ENCODE measurements at regions not wholly inside any gene's neighbourhood (a gene's known extent, or its start where the extent isn't known, plus 50 kb on each side); places are given as distances from the start of the nearest gene placed in this dataset.
A peak's percentile ranks its signal among the peaks of the same experiment; 100 is the strongest.
"Not testable (repeated sequence)": the region's sequence is repeated elsewhere in the genome, so short reads cannot be mapped to it uniquely, and the experiment has no call there.

DNA sequence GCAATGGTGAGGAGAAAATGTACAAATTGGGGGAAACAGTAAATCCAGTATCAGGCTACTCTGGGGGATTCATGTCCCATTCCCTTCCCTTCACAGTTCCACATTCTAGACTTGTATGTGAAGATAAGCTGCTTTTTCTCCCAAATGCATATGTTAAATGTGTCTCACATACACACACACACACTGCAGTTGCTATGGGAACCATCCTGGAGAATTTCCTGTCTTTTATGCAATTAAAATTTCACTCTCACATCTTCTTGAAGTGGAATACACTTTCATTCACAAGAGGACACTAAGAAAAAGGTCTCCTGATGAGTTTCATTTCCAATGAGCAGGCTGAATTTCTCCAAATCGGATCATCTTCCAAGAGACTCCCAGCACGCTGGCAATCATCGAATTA lies 366.0 kb downstream of the LRATD1 start:
- DNase-seq (ENCODE audit: low read depth), result no peak
- in situ Hi-C loops (cut with HindIII; ENCODE audit: low pct_unique_long_range_greater_than_20kb, low sequenced_read_pairs), result no loop called here

DNA sequence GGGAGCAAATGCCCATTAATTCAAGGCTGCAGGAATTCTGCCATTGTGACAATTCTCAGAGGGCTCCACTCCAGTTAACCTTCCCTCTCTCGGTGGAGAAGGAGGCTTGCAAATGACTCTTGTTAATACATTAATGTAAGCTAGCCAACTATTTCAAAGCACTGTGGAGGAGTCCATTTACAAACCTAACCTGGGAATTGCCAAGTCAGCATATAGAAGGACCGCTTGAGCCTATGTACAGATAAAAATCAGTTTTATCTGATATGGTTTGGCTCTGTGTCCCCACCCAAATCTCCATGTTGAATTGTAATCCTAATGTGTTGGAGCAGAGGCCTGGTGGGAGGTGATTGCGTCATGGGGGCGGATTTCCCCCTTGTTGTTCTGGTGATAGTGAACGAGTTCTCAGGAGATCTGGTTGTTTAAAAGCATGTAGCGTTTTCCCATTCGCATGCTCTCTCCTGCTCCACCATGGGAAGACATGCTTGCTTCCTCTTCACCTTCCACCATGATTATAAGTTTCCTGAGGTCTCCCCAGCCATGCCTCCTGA lies 366.7 kb downstream of the LRATD1 start:
- in situ Hi-C loops (cut with HindIII; ENCODE audit: low pct_unique_long_range_greater_than_20kb, low sequenced_read_pairs), result no loop called here
- no peak for DNase-seq (ENCODE audit: low read depth)

DNA sequence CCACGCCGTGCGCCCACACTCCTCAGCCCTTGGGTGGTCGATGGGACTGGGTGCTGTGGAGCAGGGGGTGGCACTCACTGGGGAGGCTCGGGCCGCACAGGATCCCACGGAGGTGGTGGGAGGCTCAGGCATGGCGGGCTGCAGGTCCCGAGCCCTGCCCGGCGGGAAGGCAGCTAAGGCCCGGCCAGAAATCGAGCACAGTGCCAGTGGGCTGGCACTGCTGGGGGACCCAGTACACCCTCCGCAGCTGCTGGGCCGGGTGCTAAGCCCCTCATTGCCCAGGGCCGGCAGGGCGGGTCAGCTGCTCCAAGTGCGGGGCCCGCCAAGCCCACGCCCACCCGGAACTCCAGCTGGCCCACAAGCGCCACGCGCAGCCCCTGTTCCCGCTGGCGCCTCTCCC lies 370.0 kb downstream of the LRATD1 start:
- in situ Hi-C loops (cut with HindIII; ENCODE audit: low pct_unique_long_range_greater_than_20kb, low sequenced_read_pairs); DNase-seq (ENCODE audit: low read depth): not testable (repeated sequence)

DNA sequence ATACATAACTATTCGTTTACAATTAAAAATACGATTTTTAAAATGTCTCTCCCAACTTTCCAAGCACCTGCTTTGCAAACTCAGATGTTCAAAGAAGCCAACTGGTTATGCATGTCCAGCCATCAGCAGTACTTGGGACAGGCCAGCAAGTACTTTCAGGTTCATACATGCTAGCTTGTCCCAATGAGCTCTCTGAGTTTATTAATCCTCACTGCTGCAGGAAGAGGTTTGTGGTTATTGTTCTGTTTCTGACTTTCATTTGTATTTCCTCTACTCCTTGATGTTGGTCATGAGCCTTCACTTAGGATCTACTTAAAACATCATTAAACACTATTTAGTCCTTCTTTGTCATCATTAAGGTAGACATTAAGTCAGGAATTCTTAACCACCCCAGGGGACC lies 374.1 kb downstream of the LRATD1 start:
- in situ Hi-C loops (cut with HindIII; ENCODE audit: low pct_unique_long_range_greater_than_20kb, low sequenced_read_pairs), result no loop called here
- no peak for DNase-seq (ENCODE audit: low read depth)

DNA sequence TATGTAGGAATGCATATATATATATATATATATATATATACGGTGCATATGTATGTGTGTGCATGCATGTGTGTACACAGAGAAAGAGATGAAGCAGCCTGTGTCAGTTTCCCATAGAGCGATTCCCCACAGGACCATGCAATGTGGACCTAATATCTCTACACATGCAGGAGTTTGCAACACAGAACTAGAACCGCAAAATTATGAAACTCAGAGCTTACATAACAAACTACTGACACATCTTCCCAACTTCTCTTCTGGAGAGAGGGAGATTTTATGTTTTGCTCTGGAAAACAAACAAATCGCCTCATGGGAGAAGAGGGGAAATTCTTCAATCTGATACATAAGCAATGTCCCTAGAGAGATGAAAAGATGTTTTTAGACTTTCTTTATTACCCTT lies 377.2 kb downstream of the LRATD1 start:
- DNase-seq (ENCODE audit: low read depth), result no peak
- in situ Hi-C loops (cut with HindIII; ENCODE audit: low pct_unique_long_range_greater_than_20kb, low sequenced_read_pairs), result no loop called here

DNA sequence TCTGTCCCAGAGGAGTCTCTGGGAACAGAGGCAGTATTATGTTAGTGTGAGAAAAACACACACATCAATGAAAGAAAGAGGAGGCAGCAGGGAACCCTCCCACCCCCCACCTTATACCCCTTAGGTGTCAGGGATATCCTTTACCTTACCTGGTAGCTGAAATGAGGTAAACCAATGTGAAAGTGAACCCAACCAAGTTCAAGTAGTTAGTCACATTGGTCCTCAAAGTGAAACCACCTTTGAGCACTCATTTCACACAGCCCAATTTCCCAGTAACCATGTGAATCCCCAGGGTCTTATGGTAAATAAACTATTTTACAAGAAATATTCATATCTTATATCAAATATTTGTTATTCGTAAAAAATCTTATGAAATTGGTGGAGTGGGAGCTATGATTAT lies 377.8 kb downstream of the LRATD1 start:
- DNase-seq (ENCODE audit: low read depth), result no peak
- in situ Hi-C loops (cut with HindIII; ENCODE audit: low pct_unique_long_range_greater_than_20kb, low sequenced_read_pairs), result no loop called here

DNA sequence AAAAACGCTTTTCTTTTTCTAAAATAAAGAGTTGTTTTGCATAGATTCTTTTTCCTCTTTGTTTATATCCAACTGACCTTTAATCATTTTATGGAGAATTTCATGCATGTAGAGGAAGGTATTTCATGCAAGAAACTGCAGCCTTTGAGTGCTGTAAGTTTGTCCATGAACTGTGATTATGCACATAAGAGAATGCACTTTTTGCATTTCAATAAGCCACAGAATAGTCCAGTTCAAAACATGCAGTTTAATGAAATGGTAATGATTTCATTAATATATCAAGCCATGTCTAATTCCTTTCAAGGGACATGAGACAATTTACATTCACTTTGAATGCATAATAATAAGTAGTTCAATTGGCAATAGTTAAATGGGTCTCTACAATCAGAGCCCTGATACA lies 386.3 kb downstream of the LRATD1 start:
- no peak for DNase-seq (ENCODE audit: low read depth)
- in situ Hi-C loops (cut with HindIII; ENCODE audit: low pct_unique_long_range_greater_than_20kb, low sequenced_read_pairs), result no loop called here

DNA sequence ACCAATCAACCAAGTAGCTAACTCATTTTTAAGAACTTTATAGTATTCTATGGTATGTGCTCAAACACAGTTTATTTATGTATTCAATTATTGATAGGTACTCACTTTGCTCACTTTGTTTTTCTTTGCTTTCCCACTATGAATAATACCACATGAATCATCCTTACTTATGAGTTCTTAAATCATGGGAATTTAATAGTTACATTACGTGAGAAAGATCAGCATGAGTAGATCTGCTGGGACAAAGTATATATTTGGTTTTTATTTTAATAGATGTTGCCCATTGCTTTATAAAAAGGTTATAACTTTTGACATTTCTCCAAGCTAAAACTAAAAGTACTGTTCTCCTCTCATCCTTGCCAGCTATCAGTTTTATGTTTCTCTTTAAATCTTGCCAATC lies 390.7 kb downstream of the LRATD1 start:
- in situ Hi-C loops (cut with HindIII; ENCODE audit: low pct_unique_long_range_greater_than_20kb, low sequenced_read_pairs), result no loop called here
- DNase-seq (ENCODE audit: low read depth), result no peak

DNA sequence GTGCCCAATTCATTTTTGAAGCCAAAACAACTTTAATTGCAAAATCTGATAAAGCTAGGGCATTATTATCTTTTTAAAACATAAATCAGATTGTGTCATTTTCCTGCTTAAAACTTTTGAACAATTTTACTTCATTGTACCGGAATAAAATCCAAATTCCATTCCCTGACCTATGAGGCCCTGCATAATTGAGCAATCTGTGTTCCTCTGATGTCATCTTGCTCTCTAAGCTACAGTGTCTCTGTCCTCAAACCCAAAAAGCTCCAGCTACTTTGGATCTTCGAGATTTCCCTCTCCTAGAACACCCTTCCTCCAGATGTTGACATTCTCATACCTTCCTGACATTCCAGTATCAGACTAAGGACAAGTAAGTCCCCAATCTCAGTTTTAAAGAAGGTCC lies 395.9 kb downstream of the LRATD1 start:
- DNase-seq (ENCODE audit: low read depth), result no peak
- in situ Hi-C loops (cut with HindIII; ENCODE audit: low pct_unique_long_range_greater_than_20kb, low sequenced_read_pairs), result no loop called here

DNA sequence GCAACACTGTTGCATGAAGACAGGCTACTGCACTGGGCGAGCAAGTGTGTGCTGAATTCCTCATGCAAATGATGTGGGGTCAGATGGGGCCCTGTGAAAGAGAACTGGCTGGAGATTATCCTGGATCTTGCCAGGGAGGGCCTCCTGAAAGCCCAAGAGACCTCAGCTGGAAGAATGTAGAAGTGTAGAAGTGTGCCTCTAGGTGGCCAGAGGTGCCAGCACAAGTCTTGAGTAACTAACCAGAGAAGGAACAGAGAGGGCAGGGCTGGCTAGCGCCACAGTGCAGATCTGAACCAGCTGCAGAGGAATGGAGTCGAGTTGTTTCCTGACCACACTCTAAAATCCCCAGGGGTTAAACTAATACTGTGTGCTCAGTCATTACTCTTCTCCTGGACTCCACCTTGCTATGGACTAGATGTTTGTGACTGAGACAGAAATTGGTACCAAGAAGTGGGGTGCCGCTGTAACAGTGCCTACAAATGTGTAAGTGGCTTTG lies 399.3 kb downstream of the LRATD1 start:
- no peak for DNase-seq (ENCODE audit: low read depth)
- in situ Hi-C loops (cut with HindIII; ENCODE audit: low pct_unique_long_range_greater_than_20kb, low sequenced_read_pairs), result no loop called here

DNA sequence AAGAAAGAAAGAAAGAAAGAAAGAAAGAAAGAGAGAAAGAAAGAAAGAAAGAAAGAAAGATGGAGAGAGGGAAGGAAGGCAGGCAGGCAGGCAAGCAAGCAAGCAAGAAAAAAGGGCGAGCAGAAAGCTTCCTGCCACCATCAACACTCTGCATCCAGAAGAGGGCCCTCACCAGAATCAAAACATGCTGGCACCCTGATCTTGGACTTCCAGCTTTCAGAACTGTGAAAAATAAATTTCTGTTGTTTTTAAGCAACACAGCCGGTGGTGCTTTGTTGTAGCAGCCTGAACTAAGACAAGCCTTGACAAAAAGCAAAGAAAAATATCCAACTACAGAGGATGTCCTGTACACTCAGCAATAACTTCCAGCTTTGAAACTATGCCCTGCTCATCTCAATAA lies 401.7 kb downstream of the LRATD1 start:
- no peak for DNase-seq (ENCODE audit: low read depth)
- in situ Hi-C loops (cut with HindIII; ENCODE audit: low pct_unique_long_range_greater_than_20kb, low sequenced_read_pairs), result no loop called here

DNA sequence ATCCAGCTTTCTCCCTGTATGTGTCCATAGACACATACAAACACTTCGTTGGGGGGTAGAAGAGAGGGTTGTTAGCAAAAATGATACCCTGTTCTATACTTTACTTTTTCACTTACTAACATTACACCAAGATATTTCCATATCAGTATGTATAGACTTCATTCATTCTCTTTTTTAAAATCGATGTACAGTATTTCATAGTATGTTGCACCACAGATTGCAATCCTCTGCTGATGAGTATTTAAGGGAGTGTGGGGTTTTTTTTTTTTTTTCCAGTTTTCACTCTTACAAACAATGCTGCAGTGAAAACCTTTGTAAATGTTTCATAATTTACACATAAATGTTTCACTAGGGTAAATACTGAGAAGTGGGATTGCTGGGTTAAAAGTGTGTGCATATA lies 402.3 kb downstream of the LRATD1 start:
- DNase-seq (ENCODE audit: low read depth), result no peak
- in situ Hi-C loops (cut with HindIII; ENCODE audit: low pct_unique_long_range_greater_than_20kb, low sequenced_read_pairs), result no loop called here

DNA sequence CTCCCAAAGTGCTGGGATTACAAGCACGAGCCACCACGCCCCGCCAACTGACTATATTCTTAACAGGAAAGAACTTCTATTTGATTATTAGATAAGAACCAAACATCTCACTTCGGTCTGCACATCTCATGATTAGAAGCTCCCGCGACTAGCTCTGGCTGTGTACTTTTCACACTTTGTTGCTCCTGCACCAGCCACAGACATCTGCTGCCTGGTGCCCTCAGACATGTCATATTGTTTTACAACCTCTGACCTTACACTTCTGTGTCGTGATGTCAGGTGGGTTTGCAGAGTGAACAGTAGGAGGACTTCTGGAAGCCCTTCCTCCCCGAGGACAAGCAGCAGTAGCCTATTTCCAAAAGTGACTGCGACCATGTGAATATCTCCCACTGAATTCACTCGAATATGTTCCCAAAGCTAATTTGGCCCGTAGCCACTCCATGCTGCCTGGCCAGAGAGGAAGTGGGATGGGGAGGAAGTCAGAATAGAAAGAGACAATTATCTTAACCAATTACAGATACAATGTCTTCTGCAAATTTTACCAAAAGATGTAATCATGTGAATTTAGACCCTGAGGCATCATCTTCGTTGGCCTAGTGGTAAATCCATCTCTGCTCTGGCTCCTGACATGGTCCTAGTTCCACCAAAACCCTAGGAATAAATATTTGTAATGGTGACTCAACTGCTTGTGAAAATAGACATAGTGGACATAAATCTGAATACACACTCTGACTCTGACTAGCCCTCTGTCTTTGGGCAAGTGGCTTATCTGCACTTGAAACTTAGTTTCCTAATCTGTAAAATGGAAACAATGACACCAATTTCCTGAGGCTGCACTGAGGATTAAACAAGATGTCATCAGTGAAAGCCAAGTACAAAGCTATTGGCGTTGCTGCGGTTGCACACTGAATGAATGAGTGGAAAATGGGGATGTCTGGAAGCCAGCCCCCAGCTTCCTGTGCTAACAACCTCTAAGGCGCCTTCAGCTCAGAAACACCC lies 406.1 kb downstream of the LRATD1 start:
- in situ Hi-C loops (cut with HindIII; ENCODE audit: low pct_unique_long_range_greater_than_20kb, low sequenced_read_pairs), result no loop called here
- no peak for DNase-seq (ENCODE audit: low read depth)

DNA sequence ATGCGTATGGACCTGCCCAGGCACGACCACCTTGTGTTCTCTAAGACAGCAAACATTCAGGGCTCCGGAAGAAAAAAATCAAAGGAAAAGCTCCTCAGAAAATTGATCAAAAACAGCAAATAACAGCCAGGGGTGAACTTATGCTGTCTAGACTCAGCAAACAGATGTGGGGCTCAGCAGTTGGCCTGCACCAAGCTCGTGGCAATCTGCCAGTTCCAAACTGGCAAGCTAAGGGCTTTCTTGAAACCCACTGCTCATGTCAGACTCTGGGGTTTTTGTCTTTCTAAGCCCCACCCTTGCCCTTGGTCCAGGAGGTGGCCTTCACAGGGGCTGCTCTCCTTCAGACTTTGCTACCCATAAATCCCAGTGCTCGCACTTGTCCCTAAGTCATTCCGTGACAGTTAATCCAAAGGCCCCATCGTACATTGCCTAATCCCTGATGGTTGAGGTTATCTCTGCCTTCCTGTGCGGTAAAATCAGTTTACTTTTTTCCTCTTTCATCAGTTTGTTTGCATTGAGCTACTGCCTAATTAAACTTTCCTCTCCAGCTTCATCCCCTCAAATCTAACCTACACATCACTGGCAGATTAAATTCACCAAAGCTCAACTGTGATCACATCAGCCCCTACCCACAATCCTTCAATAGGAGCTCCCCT lies 408.0 kb downstream of the LRATD1 start:
- no peak for DNase-seq (ENCODE audit: low read depth)
- in situ Hi-C loops (cut with HindIII; ENCODE audit: low pct_unique_long_range_greater_than_20kb, low sequenced_read_pairs), result no loop called here

DNA sequence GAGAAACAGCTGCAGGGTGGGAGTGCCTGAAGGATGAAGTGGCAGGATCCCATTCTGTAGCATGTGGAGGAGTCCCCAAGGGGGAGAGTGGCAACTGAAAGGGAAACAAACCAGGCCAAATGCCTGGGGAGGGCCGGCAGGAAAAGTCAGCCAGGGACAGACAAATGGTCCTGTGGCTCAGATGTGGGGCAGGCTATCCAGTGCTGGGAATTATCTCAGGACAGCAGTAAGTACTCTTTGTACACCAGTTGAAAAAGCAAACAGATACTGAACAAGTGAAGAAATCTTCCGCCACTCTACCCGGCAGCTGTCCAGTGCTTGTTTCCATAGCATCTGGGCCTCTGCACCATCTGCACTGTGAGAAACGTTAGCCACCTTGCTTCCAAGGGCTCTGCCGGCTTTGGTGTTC lies 408.9 kb downstream of the LRATD1 start:
- in situ Hi-C loops (cut with HindIII; ENCODE audit: low pct_unique_long_range_greater_than_20kb, low sequenced_read_pairs), result no loop called here
- DNase-seq (ENCODE audit: low read depth), result no peak

DNA sequence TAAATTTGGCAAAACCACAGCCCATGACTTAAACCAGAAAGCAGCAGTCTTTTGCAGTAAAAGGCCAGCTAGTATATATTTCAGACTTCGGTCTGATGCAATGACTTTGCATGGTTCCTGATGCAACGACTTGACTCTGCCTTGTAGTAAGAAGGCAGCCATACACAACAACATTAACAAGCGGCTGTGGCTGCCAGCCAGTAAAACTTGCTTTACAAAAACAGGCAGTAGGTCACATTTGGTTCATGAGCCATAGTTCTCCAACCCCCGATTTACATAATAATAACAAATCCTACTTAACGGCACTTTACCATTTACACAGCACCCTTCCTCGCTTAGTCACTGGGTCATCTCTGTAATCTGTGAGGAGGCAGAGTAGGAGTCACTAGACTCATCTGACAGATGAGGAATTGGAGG lies 410.3 kb downstream of the LRATD1 start:
- in situ Hi-C loops (cut with HindIII; ENCODE audit: low pct_unique_long_range_greater_than_20kb, low sequenced_read_pairs), result no loop called here
- peak; percentile 44 for DNase-seq (ENCODE audit: low read depth)

DNA sequence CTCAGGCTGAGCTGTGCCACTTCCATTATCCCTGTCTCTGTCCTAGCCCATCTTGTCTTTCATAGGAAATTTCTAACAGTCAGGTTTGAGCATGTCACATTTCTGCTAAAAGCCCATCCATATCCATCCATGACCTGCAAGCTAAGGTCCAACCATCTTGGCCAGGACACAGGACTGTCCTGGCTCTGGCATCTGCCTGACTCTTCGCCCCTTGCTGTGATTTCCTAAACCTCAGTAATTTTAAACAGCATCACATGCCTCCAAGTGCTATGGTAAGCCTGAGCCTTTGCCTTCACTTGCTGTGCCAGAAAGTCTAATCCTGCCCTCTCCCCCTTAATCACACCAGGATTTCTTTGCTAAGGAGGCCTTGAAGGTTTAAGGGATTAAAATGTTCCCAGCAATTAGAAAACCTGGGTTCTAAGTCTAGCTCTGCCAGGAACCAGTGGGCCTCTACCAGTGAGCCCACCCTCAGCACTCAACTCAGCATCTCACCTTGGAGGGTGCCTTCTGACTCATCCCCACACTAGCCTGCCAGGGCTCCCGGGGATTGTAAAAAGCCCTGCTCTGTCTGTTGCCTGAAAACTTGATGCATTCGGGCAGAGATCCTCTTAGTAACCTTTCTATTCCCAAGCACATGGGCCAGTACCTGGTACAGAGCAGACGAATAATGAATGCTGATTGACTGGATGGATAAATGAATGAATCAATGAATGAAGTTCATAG lies 411.0 kb downstream of the LRATD1 start:
- no peak for DNase-seq (ENCODE audit: low read depth)
- in situ Hi-C loops (cut with HindIII; ENCODE audit: low pct_unique_long_range_greater_than_20kb, low sequenced_read_pairs), result no loop called here

DNA sequence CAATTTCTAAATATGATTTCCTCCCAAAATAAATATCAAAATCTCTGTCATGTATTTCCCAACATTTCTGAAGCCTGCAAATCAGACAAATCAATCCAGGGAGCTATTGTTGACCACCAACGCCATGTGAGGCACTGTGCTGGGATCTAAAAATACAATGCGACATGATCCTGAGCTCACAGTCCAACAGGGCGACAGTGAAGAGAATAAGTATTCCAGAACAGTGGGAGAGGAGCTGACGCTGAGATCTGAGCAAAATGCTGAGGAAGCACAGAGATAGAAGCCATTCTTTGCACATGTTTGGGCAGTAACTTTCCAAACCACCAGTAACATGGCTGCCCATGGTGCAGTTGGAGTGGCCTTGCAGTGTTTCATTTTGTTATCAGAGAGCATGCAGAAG lies 412.5 kb downstream of the LRATD1 start:
- in situ Hi-C loops (cut with HindIII; ENCODE audit: low pct_unique_long_range_greater_than_20kb, low sequenced_read_pairs), result no loop called here
- DNase-seq (ENCODE audit: low read depth), result no peak

DNA sequence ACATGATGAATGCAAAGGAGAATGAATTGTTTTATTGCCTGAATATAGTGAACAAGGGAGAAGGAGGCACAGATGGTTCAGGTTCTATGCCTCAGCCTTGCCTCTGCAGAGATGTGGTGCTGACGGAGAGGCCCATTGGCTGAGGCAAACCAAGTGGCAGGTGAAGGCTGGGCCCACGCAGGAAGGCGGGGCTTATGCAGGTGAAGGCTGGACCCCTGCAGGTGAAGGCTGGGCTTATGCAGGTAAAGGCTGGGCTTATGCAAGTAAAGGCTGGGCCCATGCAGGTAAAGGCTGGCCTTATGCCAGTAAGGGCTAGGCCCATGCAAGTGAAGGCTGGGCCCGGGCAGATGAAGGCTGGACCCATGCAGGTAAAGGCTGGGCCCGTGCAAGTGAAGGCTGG lies 414.7 kb downstream of the LRATD1 start:
- no peak for DNase-seq (ENCODE audit: low read depth)
- in situ Hi-C loops (cut with HindIII; ENCODE audit: low pct_unique_long_range_greater_than_20kb, low sequenced_read_pairs), result no loop called here
